HG03354 (cell line): ENCODE measurements at regions not wholly inside any gene's neighbourhood (a gene's known extent, or its start where the extent isn't known, plus 50 kb on each side); places are given as distances from the start of the nearest gene placed in this dataset.
A peak's percentile ranks its signal among the peaks of the same experiment; 100 is the strongest.

ENCODE experiments used
- ATAC-seq: cut with Tn5 transposase; IDR thresholded peaks from one replicate; pipeline ENCODE4 v1.9.1; 2021; ENCODE audit warnings: mild to moderate bottlenecking; ENCODE audit not compliant: unreplicated experiment, poor library complexity, severe bottlenecking

DNA sequence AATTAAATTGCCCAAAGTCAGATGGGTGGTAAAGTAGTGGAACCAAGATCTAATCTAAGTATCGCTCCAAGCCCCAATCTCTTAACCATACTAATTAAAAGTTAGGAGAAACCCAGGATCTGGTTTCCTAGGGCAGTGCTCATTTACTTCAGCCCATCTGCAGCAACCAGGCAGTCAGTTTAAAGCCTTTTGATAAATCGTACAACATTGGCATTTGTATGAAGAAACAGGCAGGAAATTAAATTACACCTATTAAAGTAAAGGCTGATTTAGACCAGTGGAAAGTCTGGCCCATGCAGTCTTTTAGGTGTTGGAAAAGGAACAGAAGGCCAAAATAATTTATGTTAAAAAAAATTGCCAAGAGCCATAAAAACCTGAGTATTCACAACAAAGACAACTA, 594.4 kb upstream of the UBE2E2 start:
- ATAC-seq, result no peak

DNA sequence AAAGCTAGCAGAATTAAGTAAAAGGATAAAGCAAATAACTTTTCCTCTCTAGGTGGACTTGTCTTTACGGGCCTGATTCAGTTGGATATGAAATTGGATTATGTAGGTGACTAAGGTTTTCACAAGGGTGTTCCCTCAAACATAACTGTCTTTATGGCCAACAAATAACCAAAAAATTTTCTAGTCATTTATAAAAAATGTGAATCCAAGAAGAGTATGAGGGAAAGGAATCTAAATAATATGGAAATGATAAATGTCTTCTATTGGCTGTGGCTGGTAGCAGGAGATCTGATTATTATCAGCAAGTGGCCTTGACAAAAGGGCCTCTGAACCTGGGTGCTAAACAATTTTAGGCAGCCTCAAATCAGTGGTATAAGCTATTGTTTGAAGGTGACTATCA, 594.0 kb upstream of the UBE2E2 start:
- ATAC-seq, result no peak

DNA sequence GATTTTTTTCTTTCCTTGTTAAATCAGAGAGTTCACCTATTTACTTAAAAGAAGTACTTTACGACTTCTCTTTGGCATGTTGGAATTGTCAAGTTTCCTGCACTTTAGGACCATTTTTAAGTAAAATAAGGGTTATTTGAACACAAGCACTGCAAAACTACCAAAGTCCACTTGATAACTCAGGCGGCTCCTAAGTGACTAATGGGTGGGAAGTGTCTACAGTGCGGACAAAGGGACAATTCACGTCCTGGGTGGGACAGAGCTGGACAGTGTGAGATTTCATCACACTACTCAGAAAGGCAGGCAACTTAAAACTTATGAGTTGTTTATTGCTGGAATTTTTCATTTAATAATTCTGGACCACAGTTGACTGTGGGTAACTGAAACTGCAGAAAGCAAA, 590.2 kb upstream of the UBE2E2 start:
- ATAC-seq, result no peak

DNA sequence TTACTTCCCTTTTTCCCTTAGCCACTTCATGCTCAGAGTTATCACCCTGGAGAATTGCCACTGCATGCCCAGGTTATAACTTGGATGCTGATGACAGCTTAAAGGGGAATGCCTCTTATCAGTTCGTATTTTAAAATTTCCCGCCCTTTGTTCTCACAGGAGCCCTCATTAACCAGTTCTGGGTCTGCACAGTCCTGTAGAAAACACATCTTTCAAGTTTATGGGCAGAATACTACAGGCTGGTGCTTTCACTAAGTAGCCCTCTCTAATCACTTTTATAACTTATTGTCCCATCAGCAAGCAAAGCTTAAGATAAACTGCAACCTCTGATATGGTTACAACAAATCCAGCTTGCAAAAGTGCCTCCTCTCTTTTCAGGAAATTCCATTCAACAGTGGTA, 587.3 kb upstream of the UBE2E2 start:
- ATAC-seq, result no peak

DNA sequence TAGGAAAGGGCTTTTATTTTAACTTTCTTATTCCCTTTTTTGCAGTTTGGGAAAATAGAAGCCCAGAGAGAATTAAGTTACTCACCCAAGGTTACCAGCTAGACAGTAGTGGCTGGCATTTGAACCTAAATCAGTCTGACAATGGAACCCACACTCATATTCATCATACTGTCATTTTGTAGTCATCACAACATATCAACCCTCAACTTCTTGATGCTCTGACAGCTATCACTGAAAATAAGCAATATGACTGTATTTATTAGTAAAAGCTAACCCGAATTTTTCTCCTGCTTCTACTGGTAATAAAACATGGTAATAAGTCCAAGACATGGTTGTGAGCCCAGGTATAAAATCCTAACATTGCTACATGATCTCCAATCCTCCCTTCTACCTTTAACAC, 585.8 kb upstream of the UBE2E2 start:
- no peak for ATAC-seq

DNA sequence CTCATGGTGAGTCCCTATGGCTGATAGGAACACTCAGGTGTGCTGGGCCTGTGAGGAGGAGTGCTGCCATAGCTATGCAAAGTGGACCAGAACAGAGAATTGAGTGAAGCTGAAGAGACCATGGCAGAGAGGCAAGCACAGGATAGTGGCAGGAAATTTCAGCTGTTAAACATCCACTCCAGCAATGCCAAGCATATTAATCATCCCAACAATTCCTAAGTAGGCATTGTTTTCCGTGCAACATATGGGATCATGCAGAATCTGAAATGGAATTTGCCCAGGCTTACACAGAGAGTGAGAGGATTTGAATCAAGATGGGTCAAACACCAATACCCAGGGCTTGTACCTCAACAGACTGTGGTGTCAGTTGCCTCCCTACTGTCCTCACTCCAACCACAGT, 582.6 kb upstream of the UBE2E2 start:
- ATAC-seq, result no peak

DNA sequence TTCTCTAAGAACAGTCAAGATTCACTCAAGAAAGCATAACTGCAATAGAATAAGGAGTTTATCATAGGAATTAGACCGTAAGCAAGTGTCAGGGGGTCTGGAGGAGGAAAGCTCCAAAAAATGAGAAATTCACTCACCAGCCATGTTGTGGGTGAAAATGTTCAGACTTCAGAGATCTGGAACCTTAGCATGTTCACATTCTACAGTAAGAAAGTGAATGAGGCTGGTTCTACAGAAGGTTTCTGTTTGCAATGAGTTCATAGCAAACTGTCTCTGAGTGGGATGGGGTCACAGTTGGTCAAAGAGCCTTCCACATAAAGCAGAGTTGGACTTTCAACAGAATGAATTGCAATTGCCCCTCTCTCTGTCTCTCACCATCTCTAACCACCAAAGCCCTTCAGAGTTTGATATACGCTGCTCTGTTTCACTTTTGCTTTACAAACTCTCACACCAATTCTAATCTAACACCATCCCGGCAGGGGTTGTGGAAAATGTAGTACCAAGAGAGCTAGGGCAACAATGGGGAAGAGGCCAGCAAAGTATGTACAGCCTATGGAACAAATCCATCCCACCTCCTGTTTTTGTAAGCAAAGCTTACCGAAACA, 581.8 kb upstream of the UBE2E2 start:
- no peak for ATAC-seq

DNA sequence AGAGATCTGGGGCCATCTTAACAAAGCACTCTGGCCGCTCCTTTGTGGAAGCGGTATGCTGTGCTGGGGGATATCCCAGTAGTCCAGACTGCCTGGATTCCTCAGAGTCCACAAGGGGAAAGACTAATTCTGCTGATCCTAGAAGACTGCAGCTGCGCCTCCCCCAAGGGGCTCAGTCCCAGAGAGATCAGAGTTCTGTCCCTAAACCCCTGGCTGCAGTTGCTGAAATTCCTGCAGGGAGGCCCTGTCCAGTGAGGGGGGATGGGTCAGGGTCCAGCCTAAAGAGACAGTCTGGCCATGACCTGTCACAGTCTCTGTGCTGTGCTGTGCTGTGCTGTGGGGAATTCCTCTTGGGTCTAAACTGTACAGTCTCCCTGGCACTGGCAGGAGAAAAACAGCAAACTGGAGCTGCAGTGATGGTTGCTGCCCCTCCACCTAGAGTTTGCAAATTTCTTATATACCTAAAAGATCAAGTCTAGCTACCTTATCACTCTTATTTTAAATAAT, 575.1 kb upstream of the UBE2E2 start:
- ATAC-seq, result no peak

DNA sequence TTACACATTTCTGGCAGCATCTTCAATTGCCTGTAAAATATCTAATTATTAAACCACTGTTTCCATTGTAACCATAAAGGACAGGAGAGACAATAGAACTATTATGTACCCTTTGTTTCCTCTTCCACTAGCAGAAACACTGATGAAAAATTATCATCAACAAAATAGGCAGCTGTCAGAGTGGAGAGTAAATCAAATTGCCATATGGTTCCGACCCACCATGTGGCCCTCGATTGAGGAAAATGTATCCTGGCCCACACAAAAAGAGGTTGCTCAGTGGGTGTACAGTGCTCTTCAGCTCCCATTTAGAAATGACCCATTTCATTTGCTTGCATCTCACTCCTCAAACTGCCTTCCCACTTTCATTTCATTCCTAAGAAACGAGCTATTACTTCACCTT, 570.6 kb upstream of the UBE2E2 start:
- ATAC-seq, result no peak

DNA sequence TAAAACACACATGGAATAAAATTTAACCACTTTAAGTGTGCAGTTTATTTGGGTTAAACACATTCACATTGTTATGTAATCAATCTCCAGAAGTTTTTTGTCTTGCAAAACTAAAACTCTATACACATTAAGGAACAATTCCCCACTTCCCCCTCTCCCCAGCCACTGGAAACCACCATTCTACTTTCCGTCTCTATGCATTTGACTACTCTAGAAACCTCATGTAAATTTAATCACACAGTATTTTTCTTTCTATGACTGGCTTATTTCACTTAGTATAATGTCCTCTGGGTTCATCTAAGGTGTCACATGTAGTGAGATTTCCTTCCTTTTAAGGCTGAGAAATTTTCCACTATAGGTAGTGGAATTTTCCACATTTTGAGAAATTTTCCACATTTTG, 568.7 kb upstream of the UBE2E2 start:
- no peak for ATAC-seq

DNA sequence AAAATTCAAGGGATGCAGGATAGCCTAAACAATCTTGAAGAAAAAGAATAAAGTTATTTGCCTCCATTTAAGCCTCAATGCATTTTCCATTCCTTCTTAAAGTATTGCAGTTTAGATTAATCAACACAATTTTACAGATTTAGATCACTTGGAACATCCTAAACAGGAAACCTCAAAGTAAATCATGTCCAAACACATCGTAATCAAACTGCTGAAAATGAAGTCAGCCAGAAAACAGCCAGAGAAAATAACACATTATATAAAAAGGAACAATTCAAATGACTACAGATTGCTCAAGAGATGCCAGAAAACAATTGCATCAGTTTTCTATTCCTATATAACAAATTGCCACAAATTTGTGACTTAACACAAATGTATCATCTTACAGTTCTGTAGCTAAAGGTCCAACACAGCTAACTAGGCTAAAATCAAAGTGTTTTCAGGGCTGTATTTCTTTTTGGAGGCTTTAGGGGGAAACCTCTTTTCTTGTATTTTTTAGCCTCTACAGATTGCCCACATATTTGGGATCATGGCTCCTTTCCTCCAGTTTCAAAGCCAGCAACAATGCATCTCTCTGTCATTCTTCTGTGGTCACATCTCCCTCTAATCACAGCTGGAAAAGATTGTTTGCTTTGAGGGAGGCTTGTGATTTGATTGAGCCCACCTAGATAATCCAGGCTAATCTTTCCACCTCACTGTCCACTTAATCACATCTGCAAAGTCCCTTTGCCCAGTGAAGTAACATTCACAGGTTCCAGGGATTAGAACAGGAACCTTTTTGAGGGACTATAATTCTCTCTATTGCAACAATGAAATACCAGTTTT, 543.3 kb upstream of the UBE2E2 start:
- no peak for ATAC-seq

DNA sequence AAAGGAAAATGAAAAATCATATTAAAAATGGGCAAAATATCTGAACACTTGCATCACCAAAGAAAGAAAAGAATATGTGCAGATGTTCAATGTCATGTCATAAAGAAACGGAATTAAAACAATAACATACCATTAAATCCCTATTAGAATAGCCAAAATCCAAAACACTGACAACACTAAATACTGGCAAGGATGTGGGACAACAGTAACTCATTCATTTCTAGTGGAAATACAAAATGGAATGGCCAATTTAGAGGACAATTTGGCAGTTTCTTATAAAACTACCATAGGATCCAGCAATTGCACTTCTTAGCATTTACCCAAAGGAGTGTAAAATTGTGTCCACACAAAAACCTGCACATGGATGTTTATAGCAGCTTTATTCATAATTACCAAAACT, 542.5 kb upstream of the UBE2E2 start:
- ATAC-seq, result no peak

DNA sequence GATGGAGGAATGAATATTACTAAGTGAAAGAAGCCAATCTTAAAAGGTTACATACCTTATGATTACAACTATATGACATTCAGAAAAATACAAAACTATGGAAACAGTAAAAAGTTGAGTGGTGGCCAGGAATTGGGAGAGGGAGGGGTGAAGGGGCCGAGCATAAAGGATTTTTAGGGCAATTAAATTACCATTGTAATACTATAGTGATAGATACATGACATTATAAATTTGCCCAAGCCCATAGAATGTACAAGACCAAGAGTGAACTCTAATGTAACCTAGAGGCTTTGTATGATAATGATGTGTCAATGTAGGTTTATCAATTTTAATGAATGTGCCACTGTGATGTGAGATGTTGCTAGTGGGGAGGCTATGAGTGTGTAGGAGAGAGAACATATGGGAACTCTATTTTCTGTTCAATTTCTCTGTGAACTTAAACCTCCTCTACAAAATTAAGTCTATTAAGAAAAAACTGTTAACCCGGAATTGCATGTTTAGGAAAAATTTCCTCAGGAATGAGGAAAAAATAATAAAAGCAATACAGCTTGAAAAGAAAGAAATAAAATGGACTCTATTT, 541.9 kb upstream of the UBE2E2 start:
- ATAC-seq, result no peak

DNA sequence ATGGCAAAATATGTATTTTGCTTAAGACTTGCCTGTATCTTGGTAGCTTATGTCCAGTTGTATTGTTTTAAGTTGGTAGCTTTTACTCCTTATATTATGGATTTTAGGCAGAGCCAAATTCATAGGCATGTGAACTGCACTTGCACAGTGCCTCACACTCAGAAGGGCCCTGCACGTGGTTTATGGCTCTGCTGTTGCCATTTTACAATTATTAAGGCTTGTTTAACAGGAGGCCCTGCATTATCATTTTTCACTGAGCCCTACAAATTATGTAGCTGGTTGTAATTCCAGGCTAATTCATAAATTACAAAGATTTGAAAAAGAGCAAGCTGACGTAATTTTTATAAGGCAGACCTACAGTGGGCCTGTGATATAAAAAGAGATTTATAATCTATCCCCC, 537.6 kb upstream of the UBE2E2 start:
- no peak for ATAC-seq

DNA sequence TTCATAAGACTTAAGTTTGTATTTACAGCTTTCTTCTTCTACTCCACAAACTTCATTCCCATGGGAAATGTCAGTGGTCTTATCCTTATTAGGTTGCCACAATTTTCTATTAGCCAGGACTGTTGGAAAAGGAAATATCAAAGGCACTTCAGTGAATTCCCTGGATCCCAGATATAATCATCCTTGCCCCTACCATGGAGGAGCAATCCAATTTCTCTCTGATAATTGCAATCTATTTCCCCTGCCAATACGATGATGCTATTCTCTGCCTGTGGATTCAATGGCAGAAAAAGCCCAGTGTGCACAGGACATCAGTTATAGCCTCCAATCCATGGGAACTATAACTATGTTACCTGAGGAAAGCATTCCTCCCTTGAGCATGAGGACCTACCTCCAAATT, 536.4 kb upstream of the UBE2E2 start:
- ATAC-seq, result no peak

DNA sequence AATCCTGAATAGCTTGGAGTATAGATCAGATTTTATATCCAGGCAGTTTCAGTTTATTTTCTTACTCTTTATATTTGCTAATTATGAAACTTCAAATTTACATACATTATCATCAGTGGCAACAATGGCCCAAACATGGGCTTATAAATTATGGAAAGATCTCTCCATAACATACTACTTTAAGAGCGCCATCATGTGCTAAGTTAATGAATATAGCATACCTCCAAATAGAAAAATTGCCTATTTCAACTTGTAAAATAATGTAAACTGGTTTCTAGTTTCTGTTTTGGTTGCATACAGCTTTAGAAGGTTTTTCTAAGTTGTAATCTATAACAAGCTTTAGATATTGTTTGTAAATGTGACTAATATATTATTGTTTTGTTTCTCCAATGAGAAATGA, 531.3 kb upstream of the UBE2E2 start:
- ATAC-seq, result no peak

DNA sequence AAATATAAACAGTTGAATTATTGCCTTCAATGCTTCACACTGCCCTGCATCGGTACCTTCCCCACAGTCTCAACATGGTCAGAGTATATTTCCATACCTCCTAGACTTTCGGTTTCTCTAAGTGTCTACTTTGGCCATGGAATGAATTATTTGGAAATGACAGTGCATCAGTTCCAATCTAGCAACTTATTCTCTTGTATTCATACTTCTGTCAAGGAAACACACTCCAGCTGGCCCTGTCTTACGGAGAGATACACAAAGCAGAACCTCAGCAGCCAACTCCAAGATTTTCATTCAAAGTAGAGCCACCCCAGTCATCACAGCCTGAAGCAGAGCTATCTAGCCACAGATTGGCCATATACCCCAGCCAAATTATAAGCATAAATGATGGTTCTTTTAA, 518.4 kb upstream of the UBE2E2 start:
- no peak for ATAC-seq

DNA sequence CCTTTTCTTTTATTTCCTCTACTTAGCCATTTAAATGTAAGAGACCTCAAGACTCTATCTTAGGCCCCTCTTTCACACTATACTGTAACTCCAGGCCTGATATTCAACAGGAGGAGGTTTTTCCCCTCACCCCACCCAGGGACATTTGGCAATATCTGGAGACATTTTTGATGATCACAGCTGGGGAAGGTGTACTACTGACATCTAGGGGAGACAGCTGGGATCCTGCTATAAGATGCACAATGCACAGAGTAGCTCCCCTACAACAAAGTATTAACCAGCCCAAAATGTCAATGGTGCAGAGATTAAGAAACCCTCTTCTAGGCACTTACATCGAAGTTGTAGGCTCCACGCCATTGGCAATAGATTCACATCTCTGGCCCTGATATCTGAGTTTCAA, 517.5 kb upstream of the UBE2E2 start:
- peak; percentile 58 for ATAC-seq

DNA sequence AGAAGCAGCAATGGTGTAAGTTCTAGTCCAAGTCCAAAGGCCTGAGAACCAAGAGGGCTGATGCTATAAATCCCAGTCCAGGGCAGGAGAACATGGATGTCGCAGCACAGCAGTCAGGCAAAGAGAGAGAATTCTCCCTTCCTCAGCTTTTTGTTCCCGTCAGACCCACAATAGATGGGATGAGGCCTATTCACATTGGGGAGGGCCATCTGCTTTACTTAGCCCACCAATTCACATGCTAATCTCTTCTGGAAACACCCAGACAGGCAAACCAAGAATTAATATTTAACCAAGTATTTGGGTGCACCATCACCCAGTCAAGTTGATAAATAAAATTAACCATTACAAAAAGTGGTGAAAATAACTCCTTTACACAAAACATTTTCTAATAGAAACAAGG, 511.7 kb upstream of the UBE2E2 start:
- no peak for ATAC-seq

DNA sequence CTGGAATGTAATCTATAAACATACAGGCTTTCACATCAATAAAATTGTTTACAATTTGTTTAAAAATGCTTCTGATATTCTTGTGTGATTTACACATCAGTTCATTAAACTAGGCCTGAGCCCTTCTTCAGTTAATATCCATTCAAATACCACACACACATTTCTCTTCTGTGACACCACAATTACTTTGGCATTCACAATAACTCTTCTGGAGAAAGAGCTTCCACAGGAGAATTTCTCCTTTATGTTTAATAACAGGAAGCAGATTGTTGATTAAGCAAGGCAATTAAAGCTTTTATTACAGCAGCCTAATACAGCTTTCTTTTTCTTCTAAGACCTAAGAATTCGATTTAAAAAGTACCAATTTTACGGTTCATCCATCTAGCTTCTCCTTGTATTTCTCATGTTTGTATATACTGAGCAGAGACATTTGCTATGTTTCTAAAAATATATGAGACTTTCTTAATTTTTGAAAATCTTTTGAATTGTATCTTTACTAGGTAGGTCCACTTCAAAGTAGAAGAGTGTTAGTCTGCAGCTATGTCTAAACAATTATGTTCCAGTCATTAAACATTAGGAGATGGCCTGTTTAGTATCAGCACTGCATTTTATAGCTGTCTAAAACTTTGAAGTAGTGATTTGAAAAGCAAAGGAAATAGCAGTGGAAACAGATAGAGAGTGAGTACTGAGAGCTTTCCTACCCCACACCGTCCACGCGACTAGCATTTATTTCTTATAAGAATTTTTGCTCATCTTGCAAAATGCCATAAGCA, 511.1 kb upstream of the UBE2E2 start:
- ATAC-seq, result no peak
